ENCODE measurements at regions not wholly inside any gene's neighbourhood (a gene's known extent, or its start where the extent isn't known, plus 50 kb on each side); places are given as distances from the start of the nearest gene placed in this dataset.

DNA sequence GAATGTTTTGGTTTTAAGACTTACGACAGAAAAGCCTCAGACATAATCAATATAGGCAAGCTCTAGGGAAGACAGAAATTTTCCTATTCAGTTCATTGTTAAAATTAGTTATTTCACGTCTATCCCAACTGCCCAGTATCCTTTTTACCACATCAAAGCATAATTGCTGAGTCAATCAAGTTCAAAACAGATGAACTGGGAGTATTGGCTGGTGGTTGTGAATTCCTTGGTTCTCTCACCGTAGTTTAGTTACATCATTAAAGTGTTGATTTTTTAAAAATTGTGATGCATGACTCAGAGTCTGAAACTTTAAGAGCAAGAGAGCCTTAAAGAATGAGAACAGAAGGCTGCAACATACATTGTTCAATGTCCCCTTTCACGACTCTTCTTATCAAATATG lies 143.3 kb upstream of the FREM2 start:
- TF ChIP-seq, protein P1, sequence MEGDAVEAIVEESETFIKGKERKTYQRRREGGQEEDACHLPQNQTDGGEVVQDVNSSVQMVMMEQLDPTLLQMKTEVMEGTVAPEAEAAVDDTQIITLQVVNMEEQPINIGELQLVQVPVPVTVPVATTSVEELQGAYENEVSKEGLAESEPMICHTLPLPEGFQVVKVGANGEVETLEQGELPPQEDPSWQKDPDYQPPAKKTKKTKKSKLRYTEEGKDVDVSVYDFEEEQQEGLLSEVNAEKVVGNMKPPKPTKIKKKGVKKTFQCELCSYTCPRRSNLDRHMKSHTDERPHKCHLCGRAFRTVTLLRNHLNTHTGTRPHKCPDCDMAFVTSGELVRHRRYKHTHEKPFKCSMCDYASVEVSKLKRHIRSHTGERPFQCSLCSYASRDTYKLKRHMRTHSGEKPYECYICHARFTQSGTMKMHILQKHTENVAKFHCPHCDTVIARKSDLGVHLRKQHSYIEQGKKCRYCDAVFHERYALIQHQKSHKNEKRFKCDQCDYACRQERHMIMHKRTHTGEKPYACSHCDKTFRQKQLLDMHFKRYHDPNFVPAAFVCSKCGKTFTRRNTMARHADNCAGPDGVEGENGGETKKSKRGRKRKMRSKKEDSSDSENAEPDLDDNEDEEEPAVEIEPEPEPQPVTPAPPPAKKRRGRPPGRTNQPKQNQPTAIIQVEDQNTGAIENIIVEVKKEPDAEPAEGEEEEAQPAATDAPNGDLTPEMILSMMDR (IDR thresholded peaks at IDR 0.05) = no peak
- no peak for TF ChIP-seq POLR2A (IDR thresholded peaks at IDR 0.05)

All from adrenal gland (tissue), 5 donors.